ENCODE measurements at regions not wholly inside any gene's neighbourhood (a gene's known extent, or its start where the extent isn't known, plus 50 kb on each side); places are given as distances from the start of the nearest gene placed in this dataset.
"Not testable (repeated sequence)": the region's sequence is repeated elsewhere in the genome, so short reads cannot be mapped to it uniquely, and the experiment has no call there.

DNA sequence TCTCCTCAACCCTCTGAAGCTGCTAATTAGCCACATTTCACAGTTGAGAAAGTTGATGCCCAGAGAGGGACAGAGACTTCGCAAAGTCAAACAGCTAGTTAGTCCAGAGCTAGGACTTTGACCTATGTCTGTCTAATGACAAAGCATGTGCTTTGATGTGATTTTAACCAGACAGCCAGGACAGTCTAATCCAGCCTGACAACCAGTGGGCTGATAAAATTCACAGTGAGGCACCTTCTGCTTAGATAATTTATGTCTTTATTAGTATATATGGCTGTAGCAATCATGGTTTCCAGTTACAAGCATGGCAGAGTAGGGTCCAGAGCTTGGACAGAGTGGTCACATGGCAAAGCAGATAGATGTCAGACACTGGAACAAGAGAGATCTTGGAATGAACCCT is 133.6 kb upstream of the C1QTNF7 start:
- no peak for DNase-seq (ENCODE audit: low read depth)

DNA sequence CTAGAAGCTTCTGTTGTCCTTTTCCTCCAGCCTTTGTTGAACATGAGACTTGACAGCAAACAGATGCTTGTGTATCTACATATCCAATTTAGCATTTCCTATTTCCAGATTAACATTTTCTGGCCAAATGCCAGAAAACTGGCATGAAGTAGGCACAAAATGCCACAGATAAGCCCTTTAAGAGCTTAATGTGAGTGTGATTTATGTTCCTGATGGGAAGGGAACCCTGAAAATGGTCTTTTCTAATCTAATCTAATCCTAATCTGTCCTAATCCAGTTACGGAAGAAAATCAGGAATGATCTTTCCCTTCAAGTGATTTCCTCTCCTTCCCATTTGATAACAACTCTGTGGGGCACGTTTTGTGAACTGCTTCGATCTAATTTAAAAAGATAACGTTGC is 133.0 kb upstream of the C1QTNF7 start:
- DNase-seq (ENCODE audit: low read depth): no peak

DNA sequence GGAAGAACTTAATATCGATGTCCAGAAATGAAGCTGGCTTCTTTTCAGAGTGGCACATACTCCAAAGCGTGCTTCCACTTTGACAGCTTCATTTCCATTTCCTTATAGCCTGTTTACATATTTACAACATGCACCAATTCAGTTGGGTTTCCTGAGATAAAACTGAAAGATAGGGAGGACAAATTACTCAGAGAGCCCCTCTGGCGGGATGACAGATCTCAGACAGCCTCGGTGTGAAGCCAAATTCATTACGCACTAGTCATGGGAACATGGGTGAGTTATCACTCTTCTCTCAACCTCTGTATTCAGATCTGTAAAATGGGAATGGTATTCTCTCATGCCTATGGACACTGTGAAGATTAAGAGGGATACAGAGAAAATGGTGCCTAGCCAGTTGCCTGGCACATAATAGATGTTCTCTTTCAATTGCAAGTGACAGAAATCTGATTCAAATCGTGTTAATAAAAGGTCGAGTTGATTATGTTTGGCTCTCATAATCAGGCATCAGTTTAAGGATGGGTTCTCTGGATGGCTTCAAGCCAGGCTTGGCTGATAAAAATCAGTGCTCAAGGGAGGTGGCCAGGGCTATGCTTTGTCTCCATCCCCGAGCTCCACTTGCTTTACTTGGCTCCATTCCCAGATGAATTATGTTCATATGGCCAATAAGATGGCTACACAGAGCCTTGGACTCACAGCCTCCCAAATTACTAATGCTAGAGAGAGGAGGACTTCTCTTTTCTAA is 132.2 kb upstream of the C1QTNF7 start:
- DNase-seq (ENCODE audit: low read depth): no peak

DNA sequence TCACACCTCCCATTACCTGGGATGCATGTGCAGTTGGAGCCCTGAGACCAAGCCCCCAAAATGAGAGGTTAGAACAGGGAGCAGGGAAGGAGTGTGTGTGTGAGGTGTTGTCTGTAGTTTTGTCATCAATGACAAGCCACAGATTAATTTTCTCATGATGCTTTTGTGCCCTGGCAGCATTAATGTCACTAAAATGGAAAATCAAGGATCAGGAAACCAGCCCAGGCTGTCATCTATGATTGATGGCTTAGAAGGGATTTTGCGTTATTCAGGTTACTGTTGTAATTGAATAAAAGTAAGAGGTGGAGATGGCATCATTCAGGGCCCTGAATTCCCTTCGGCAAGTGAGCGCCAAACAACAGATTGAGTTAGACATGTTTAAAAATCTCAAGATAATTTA is 130.5 kb upstream of the C1QTNF7 start:
- DNase-seq (ENCODE audit: low read depth): no peak

DNA sequence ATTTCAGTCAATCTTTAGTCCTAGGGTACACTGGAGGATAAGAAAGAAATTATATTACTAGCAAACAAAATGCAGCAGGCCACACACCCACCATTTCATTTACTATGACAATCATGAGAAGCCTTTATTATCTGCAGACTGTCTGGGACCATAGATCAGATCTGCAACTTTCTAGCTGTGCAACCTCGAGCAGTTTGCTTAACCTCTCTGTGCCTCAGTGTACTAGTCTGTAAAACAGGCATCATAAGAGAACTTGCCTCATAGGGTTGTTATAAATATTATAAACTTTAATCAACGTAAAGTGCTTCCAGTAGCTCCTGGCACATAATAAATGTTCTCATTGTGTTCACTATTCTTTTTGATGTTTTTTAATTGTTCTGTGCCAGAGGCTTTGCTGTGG is 128.2 kb upstream of the C1QTNF7 start:
- DNase-seq (ENCODE audit: low read depth): no peak

DNA sequence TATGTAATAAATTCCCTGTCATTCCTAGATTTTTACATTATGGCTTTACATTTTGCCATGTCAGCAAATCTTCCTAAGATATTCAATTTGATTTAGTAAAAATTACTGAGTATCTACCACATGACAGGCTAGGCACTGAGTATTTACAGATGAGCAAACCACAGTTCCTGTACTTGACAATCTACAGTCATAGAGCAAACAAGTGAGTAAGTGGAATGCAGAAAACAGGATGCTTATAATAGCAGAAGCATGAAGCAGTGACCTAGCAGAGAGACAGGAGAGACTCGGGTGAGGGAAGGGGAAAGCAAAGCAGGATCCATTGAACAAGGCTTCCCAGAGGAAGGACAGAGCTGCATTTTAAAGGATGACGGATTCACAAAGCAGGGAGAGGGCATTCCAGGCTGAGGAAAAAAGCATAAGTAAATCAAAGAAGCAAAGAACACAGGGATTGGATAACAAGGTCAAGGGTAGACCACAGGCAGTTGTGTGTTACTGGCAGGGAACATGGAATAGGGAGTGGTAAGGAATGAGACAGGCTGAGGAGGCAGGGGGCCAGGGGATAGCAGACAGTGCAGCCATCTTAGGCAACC is 124.7 kb upstream of the C1QTNF7 start:
- no peak for DNase-seq (ENCODE audit: low read depth)

DNA sequence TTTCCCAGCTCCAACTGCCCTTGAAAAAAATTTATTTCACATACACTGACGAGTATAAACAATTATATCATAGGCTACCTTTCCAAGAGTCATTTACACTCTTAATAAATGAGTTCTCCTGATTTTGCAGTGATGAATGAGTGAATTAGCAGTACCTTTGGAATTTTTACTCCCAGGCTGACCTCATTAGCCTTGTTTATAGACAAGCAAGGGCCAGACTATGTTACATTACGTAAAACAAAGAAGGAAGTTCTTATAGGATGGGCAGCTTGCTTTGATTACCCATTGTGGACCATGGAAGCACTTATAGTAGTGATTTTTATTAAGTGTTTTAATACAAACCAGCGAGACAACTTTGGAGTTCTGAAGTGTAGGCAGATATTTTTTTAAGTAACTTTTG is 112.9 kb upstream of the C1QTNF7 start:
- no peak for DNase-seq (ENCODE audit: low read depth)

DNA sequence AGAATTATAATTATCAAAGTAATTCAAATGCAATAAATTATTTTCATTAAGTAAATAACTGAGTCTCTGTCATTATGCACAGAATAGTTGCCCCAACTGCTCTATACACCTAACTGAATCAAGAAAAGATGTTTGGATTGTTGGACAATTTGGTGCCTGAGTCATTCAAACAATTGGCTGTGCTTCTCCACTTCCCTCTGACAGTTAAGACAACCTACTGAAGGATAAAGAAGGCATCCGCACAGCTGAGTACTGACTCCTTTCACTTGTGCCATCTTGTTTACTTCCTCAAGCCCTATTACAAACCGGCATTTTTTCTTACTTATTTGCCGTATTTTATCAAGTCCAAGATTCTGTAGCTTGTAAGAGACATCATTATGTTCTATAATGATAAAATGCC is 110.6 kb upstream of the C1QTNF7 start:
- DNase-seq (ENCODE audit: low read depth): no peak

DNA sequence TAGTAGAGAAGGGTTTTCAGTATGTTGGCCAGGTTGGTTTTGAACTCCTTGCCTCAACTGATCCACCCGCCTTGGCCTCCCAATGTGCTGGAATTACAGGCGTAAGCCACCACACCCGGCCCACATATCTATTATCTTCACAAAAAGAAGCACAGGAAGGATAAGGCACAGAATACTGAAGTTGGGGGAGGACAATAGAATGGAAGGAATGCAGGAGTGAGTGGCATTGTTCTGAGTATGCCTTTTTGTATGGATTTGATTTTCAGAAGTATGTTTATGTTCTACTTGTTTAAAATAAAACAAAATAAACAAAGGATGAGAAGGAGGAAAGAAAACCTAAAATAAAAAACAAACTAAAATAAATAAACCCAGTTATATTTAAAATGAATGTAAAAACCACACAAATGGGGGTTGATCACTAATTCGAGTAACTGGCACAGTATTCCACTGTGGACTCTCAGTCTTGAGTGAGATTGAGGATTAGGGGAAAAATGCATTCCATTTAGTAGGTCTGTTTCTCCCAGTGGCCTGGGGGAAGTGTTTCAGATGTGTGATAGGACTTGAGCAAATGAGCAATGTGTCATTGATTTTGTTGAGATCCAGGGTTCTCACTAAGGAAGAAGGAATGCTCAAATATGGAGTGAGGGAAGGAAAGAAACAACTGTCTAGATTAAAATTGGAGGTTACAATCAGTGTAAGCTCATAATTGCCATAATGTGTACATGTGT is 109.0 kb upstream of the C1QTNF7 start:
- DNase-seq (ENCODE audit: low read depth): no peak

DNA sequence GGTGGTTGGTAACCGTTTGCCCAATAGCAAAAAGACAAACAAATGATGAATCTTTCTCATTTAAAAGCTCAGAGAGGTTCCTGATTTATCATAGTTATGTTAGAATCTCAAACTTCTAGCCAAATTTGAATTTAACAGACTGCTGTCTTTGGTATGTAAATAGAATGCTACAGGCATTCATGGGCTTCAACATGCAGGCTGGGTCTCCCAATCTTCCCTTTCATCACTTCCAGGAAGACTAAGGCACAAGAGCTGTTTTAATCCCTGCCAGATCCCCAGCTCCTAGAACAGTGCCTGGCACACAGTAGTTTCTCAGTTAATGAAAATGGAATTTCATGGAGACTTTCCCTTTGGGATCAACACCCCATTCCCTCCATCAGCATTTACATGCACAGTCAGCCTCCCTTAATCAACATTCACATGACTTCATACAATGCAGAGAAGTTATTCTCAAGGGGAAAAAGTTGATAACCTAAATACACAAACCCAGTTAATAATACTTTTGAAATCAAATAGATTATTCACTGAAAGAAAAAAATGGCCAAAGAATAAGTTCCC is 107.6 kb upstream of the C1QTNF7 start:
- no peak for DNase-seq (ENCODE audit: low read depth)

DNA sequence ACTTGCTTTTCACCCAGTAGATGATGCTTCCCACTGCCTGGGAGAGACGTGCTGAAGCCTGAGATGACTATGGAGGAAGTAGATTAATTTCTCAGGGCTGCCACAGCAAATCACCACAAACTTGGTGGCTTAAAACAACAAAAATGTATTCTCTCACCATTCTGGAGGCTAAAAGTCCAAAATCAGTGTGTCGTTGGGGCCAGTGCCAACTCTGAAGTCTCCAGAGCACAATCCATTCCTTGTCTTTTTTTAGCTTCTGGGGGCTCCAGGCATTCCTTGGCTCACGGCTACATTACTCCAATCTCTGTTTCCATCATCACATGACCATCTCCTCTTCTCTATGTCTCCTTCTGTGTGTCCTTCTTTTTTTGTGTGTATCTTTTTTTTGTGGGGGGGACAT is 105.8 kb upstream of the C1QTNF7 start:
- DNase-seq (ENCODE audit: low read depth): no peak

DNA sequence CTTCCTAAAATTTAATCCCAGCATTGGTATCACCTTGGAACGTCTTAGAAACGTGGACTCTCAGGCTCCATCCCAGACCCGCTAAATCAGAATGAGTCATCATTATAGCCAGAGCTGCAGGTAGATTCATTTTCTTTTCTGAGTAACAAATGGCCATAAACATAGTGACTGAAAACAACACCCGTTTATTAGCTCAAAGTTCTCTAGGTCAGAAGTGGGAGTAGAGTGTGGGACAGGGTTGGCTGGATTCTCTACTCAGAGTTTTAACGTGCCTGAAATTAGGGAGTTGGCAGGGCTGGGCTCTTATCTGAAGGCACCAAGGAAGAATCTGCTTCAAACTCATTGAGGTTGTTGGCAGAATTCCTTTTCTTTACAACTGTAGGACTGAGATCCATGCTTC is 101.8 kb upstream of the C1QTNF7 start:
- no peak for DNase-seq (ENCODE audit: low read depth)

DNA sequence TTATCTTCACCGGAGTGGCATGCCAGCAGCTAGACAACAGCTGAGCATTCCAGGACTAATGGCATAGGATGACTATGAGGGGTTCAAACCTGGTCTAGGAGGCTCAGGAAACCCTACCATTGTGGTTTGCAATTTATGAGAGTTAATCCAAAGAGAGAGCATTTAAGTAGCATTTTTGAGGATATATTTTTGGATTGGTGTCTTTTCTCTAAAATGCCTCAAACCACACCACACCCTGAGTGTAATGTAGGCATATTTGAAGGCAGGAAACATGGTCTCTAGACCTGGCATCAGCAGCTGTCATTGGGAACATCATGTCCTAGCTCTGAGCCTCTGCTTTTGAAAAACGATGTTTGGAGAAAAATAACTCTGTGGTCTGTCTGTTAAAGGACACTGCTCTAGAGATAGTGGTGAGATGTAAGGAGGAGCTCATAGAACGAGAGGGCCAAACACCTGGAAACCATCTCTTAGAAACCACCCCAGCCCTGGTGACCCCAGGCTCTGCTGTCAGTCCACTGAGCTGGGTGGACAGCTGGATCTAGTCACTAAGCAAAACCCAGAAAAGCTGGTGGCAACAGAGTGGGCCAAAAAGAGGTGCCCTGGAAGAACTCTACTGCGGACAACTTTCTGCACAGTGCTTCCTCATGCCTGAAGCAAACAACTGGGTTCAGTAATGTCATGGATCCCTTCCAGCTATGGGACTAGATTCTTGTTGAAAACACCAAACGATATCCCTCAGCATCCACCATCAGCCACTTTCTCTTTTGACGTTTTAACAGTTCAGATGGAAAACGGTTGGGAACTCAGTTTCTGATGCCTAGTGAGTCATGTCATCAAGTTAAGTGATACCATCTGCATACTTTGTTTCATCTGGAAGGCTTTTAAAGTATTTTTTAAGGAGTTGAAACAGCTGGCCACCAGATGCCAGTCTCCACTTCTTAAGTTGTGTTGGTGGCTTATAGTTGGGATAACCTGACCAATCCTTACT is 100.2 kb upstream of the C1QTNF7 start:
- DNase-seq (ENCODE audit: low read depth): no peak

DNA sequence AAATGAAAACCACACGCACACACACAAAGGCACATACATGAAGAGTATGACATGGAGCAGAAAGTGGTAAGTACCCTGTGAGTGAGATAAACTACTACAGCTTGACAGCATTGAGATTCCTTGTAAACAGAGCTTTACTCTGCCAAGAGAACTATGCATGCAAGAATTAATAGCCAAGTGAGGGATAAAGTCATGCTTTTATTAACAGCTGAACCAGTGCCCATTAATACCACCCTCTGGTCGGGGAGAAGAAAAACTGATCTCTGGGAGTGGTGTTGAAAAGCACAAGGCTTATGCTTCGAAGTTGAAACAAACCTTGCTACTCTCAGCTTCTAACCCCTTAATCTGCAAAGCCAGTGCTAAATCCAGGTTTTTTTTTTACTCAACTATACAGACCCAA is 95.9 kb upstream of the C1QTNF7 start:
- DNase-seq (ENCODE audit: low read depth): no peak

DNA sequence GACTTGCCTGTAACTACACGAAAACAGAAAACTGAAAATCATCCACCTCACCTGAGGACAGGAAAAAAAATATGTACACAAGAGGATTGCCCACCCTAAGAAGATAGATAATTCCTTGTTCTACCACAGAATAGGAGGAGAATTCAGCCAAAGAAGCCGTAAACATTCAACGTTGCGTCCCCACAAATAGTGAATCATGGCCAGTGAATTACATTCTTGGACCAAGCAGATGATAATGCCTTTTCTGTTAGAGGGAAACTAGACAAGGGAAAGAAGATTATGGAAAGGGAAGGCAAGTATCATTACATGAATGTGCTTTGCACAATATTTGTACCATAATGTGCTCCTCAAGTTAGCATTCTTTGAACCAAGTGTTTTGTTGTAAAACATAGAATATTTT is 95.5 kb upstream of the C1QTNF7 start:
- no peak for DNase-seq (ENCODE audit: low read depth)

DNA sequence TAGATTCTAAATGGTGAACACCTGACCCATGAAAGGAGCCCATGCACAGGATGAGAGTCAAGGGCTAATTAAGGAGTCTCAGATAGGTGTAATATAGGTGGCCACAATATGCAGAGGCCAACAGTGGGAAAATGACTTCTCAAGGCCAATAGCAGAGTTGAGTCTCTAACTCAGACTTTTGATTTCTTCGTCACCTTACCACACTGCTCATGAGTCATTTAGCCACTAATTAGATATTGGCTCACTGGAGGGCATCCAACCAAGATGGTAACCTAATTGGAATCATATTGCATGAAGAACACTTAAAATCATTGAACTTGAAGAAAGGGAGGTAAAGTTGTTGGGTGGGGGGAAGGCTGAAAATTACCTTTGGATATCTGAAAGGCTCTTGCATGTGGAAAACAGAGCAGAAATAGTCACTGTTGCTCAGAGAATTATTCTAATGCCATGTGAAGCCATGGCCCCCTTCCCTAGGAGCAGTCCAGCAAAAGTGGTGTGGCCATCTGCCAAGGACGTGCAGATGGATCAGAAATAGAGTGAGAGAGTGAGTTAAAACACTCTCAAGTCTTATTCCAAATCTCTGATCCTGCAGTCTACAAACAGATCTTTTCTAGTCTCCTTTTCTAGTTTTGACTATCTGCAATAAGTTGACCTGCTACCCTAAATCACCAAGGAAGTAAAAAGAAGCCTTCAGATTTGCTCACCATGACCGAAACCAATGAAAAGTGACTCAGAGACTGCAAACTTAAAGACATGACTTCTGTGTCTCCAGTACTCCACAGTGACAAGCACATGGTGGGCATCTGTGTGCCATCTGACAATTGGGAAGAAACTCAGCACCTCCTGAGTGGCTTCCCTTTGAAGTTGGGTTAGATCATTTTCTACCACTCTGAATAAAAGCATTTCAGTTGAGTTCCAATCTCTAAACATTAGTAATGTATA is 93.9 kb upstream of the C1QTNF7 start:
- DNase-seq (ENCODE audit: low read depth): no peak

DNA sequence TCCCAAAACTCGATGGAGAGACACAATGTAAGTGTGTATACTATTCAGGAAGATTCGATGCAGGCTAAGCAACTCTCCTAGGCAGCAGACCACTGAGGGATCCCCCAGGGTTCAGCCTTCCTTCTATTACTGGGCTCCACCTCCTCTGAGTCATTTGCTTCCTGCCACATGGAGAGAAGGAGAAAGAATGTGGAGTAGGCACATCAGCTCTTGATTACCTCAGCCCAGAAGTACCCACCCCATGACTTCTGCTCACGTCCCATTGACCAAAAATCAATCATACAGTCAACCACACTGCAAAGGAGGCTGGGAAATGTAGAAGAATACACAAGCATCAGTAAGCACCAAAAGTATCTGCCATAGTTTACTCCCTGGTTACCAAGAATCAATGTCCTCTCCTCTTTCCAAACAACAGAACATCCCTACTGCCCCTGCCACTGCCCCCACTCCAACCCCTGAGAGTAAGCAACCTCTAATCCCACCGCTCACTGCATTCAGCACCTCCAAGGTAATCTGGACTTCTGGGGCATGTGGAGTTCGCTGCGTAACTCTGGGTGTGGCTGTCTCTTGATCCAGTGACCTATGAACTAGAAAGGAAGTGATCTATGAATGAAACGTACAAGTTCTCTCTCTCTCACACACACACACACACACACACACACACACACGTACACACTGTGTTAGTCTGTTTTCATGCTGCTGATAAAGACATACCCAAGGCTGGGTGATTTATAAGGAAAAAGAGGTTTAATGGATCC is 91.2 kb upstream of the C1QTNF7 start:
- DNase-seq (ENCODE audit: low read depth): no peak

DNA sequence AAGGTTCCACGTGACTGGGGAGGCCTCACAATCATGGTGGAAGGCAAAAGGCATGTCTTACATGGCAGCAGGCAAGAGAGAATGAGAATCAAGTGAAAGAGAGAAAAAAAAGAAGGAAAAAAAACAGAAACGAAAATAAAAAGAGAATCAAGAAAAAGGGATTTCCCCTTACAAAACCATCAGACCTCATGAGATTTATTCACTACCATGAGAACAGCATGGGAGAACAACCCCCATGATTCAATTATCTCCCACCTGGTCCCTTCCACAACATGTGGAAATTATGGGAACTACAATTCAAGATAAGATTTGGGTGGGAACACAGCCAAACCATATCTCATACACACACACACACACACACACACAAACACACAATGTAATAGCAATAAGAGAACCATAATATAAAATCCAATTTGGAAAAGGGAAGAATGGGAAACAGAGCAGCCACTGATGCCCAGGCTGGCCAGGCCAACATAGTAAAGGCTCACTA is 90.6 kb upstream of the C1QTNF7 start:
- DNase-seq (ENCODE audit: low read depth): not testable (repeated sequence)

DNA sequence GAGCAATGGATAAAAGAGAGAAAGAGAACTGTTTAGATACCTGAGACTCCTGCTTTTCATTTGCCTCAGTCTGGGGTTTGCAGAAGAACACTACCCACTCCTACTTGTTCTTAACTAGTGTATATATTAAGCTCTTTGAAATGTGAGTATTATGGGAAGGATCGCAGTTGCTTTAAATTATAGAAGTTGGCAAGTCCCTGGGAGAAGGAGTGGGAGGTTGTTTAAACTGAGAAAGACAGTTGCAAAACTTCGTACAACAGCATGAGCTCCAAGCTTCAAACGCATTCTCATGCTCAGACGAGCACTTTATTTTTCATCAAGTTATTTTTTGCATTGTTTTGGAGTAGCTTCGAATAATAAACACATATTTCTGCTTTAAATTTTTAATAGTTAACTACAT is 88.1 kb upstream of the C1QTNF7 start:
- no peak for DNase-seq (ENCODE audit: low read depth)

DNA sequence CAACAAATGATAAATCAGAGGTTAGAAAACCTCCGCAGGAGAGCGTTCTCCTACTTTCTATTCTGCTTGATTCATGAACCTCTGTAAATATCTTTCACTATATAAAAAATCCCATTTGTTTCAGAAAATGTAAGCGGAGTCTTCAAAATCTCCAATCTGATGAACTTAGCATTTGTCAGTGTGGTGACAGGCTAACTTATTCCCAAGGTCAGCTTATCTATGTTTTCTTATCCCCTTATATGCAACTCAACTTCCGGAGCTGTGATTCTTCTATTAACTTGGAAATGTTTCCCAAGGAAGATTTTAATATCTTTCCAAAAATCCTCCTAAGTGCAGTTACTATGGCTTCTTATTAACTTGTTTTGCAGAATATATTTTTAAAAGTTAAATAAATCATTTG is 87.5 kb upstream of the C1QTNF7 start:
- DNase-seq (ENCODE audit: low read depth): no peak

Data from activated T-cell treated with anti-CD3 and anti-CD28 coated beads for 24 hours (primary cell).